ENCODE measurements at regions not wholly inside any gene's neighbourhood (a gene's known extent, or its start where the extent isn't known, plus 50 kb on each side); places are given as distances from the start of the nearest gene placed in this dataset.

- TF ChIP-seq EZH2phosphoT487 (IDR thresholded peaks at IDR 0.05; ENCODE audit: borderline replicate concordance, low read length) = no peak
- TF ChIP-seq CTCF (IDR thresholded peaks at IDR 0.05; ENCODE audit: low read depth, low read length, poor library complexity, severe bottlenecking) = no peak
- Histone ChIP-seq H3K9me2 (replicated peaks; ENCODE audit: control insufficient read depth, low read length) (no peaks in the 10 kb centered on the region), H3K36me3 (ENCODE audit: control insufficient read depth, low read length) (no peaks in the 10 kb centered on the region), H3K27me3 (ENCODE audit: control insufficient read depth, low read length) (no peaks in the 10 kb centered on the region), H3F3A (ENCODE audit: control insufficient read depth, insufficient read depth) (no peaks in the 10 kb centered on the region), H4K20me1 (ENCODE audit: control insufficient read depth, insufficient read depth, low read depth, low read length) (no peaks in the 10 kb centered on the region), H3K4me3 (ENCODE audit: low read length) (no peak overlapping the region), H3K4me1 (ENCODE audit: control insufficient read depth, low read length) (no peaks in the 10 kb centered on the region), H3K4me2 (ENCODE audit: low read length) (no peak overlapping the region), H3K9me3 (ENCODE audit: control insufficient read depth, insufficient read depth, low read length) (no peaks in the 10 kb centered on the region), H3K27ac (ENCODE audit: low read depth, low read length) (no peak overlapping the region), H3K79me2 (ENCODE audit: control insufficient read depth, low read length) (no peaks in the 10 kb centered on the region)
These were observed 121.0 kb upstream of the STOX2 start for GRCh38 chr4:183783991-183784553.

DNA sequence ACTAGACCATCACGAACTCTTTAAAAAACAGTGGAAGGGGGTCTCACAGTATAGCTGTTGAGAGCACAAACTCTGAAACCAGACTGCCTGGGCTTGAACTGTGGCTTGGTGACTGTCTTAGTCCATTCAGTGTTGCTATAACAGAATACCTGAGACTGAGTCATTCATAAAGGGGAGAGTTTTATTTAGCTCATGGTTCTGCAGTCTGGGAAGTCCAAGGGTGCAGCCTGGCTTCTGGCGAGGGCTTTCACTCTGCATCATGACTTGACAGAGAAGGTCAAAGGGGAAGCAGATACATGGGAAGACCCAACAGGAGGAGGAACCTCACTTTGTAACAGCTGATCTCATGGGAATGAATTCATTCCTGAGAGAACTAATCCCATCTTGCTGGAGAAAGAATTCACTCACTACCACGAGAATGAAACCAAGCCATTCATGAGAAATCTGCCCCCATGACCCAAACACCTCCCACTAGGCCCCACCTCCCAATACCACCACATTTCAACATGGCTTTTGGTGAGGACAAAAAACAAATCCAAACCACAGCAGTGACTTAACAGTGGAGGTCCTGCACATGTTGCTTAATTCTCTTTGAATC is 116.7 kb upstream of the STOX2 start:
- Histone ChIP-seq H3F3A (ENCODE audit: control insufficient read depth, insufficient read depth) (no peaks in the 10 kb centered on the region), H3K79me2 (ENCODE audit: control insufficient read depth, low read length) (no peaks in the 10 kb centered on the region), H3K9me3 (ENCODE audit: control insufficient read depth, insufficient read depth, low read length) (no peaks in the 10 kb centered on the region), H3K9me2 (replicated peaks; ENCODE audit: control insufficient read depth, low read length) (no peaks in the 10 kb centered on the region), H3K4me3 (ENCODE audit: low read length) (no peak overlapping the region), H3K36me3 (ENCODE audit: control insufficient read depth, low read length) (no peaks in the 10 kb centered on the region), H3K4me1 (ENCODE audit: control insufficient read depth, low read length) (no peaks in the 10 kb centered on the region), H4K20me1 (ENCODE audit: control insufficient read depth, insufficient read depth, low read depth, low read length) (no peaks in the 10 kb centered on the region), H3K27ac (ENCODE audit: low read depth, low read length) (no peak overlapping the region), H3K27me3 (ENCODE audit: control insufficient read depth, low read length) (no peaks in the 10 kb centered on the region), H3K4me2 (ENCODE audit: low read length) (no peak overlapping the region)
- no peak for TF ChIP-seq EZH2phosphoT487 (IDR thresholded peaks at IDR 0.05; ENCODE audit: borderline replicate concordance, low read length)
- TF ChIP-seq CTCF (IDR thresholded peaks at IDR 0.05; ENCODE audit: low read depth, low read length, poor library complexity, severe bottlenecking) = no peak

GRCh38 chr4:183789657-183790056 is 115.5 kb upstream of the STOX2 start:
- Histone ChIP-seq H3K9me2 (replicated peaks; ENCODE audit: control insufficient read depth, low read length) (no peaks in the 10 kb centered on the region), H3K36me3 (ENCODE audit: control insufficient read depth, low read length) (no peaks in the 10 kb centered on the region), H4K20me1 (ENCODE audit: control insufficient read depth, insufficient read depth, low read depth, low read length) (no peaks in the 10 kb centered on the region), H3K9me3 (ENCODE audit: control insufficient read depth, insufficient read depth, low read length) (no peaks in the 10 kb centered on the region), H3K27ac (ENCODE audit: low read depth, low read length) (no peak overlapping the region), H3K27me3 (ENCODE audit: control insufficient read depth, low read length) (no peaks in the 10 kb centered on the region), H3K4me1 (ENCODE audit: control insufficient read depth, low read length) (no peaks in the 10 kb centered on the region), H3K4me3 (ENCODE audit: low read length) (no peak overlapping the region), H3K79me2 (ENCODE audit: control insufficient read depth, low read length) (no peaks in the 10 kb centered on the region), H3K4me2 (ENCODE audit: low read length) (no peak overlapping the region), H3F3A (ENCODE audit: control insufficient read depth, insufficient read depth) (no peaks in the 10 kb centered on the region)
- TF ChIP-seq CTCF (IDR thresholded peaks at IDR 0.05; ENCODE audit: low read depth, low read length, poor library complexity, severe bottlenecking) (no peak), EZH2phosphoT487 (IDR thresholded peaks at IDR 0.05; ENCODE audit: borderline replicate concordance, low read length) (no peak)

Measured in DOHH2 (cell line).